Breast epithelium (tissue), 4 donors: ENCODE measurements at regions not wholly inside any gene's neighbourhood (a gene's known extent, or its start where the extent isn't known, plus 50 kb on each side); places are given as distances from the start of the nearest gene placed in this dataset.

Experiments
- DNase-seq, 2 donors: peaks; one replicate each; pipeline ENCODE4 v3.0.0-alpha.2; 2019; ENCODE audit warnings: low spot score in 2 of 2
- H3K27ac ChIP-seq, 2 donors: fragments of 200-600 bp; sonication (generic) in 1 of 2; one replicate each; pipeline ENCODE4 v1.5.1; 2016 to 2019; ENCODE audit warnings: mild to moderate bottlenecking in 1 of 2
- H3K27me3 ChIP-seq, 2 donors: fragments of 200-600 bp; sonication (generic) in 1 of 2; one replicate each; pipeline versions ENCODE4 v1.5.1 to v1.6.0; 2017 to 2019; ENCODE audit warnings: control low read depth in 1 of 2, mild to moderate bottlenecking in 1 of 2
- H3K36me3 ChIP-seq: fragments of 200-600 bp; one replicate; pipeline ENCODE4 v1.5.1; 2019
- H3K4me1 ChIP-seq, 2 donors: fragments of 200-600 bp; sonication (generic); one replicate each; pipeline ENCODE4 v1.5.1; 2016 to 2019; ENCODE audit warnings: control low read depth in 1 of 2
- H3K4me3 ChIP-seq, 3 donors: fragments of 200-600 bp; sonication (generic); 1 replicate in 2 of 3; 2 replicates in 1 of 3; pipeline ENCODE4 v1.5.1; 2016 to 2019; ENCODE audit warnings: mild to moderate bottlenecking in 3 of 3, moderate library complexity in 2 of 3
- H3K9me3 ChIP-seq, 2 donors: fragments of 200-600 bp; sonication (generic) in 1 of 2; one replicate each; pipeline ENCODE4 v1.5.1; 2016 to 2019; ENCODE audit warnings: control low read depth in 1 of 2
- CTCF ChIP-seq, 3 donors: fragments of 450-650 bp; IDR thresholded peaks; one replicate each; pipeline ENCODE4 v1.5.1; 2016 to 2017; ENCODE audit warnings: antibody characterized with exemption in 3 of 3, mild to moderate bottlenecking in 3 of 3, moderate library complexity in 3 of 3
- POLR2A ChIP-seq: fragments of 450-650 bp; IDR thresholded peaks from one replicate; pipeline ENCODE4 v1.6.1; 2016; ENCODE audit warnings: antibody characterized with exemption, mild to moderate bottlenecking, moderate library complexity
- POLR2AphosphoS5 ChIP-seq, 3 donors: sonication (generic); formaldehyde crosslinking; IDR thresholded peaks; one replicate each; pipeline ENCODE4 v1.6.1; 2017; ENCODE audit warnings: antibody characterized with exemption in 3 of 3
- intact Hi-C: fragments of 100-400 bp; cut with DNase I; formaldehyde crosslinking; loops from one replicate; pipeline ENCODE4 v1.15.1; 2023; ENCODE audit warnings: low total_unique reads

DNA sequence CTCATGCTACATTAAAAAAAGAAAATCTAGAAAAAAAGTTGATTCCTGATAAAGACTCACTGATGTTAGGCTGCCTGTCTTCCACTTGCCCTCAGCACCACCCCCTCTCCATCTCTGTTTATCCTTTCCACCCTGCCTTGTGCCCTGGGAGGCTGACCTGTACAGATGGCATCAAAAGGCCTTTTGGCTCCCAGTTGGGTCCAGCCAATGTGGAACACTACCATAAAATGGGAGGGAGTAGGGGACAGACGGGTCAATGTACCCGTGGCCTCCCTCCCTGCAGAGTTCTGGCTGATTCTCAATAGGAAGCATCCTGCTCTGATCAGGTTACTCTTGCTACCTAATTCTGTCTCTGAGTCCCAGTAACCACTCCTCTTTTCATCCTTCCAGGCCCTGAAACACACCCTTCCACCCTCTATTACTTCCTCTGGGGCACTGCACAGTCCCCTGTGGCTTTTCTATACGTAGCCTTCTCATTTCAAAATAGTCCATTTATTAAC, 300.0 kb downstream of the HHIPL2 start:
- H3K4me1 ChIP-seq, result no peaks in the 10 kb centered on the region
- no peak for DNase-seq
- no peak overlapping the region for H3K4me3 ChIP-seq

GRCh38 chr1:222247081-222247480, 300.8 kb downstream of the HHIPL2 start:
- Histone ChIP-seq H3K27me3 (no peaks in the 10 kb centered on the region), H3K4me3 (no peak overlapping the region), H3K9me3 (no peaks in the 10 kb centered on the region), H3K36me3 (no peaks in the 10 kb centered on the region), H3K4me1 (no peaks in the 10 kb centered on the region), H3K27ac (no peak overlapping the region)
- no peak for TF ChIP-seq POLR2AphosphoS5 (IDR thresholded peaks at IDR 0.05)
- TF ChIP-seq CTCF (IDR thresholded peaks at IDR 0.05), result no peak
- TF ChIP-seq POLR2A, result no peak
- no peak for DNase-seq
- intact Hi-C loops, result no loop called here

More for the DNA sequence above, 300.0 kb downstream of the HHIPL2 start:
- H3K27ac ChIP-seq, result no peak overlapping the region
- H3K36me3 ChIP-seq, result no peaks in the 10 kb centered on the region
- TF ChIP-seq CTCF (IDR thresholded peaks at IDR 0.05), result no peak
- no peak for TF ChIP-seq POLR2A
- TF ChIP-seq POLR2AphosphoS5 (IDR thresholded peaks at IDR 0.05), result no peak
- no peaks in the 10 kb centered on the region for H3K9me3 ChIP-seq
- H3K27me3 ChIP-seq, result no peaks in the 10 kb centered on the region
- intact Hi-C loops, result no loop called here

DNA sequence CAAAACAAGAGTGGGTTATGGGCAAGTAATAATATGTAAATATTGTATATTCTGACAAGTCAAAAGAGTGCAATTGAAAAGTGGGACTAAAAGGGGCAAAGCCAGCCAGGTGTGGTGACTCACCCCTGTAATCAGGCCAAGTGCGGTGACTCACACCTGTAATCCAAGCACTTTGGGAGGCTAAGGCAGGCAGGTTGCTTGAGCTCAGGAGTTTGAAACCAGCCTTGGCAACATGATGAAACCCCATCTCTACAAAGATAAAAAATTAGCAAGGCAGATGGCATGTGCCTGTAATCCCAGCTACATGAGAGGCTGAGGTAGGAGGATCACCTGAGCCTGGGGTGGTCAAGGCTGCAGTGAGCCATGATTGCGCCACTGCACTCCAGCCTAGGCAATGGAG, 304.0 kb downstream of the HHIPL2 start:
- H3K4me1 ChIP-seq, result no peaks in the 10 kb centered on the region
- no peaks in the 10 kb centered on the region for H3K36me3 ChIP-seq
- H3K4me3 ChIP-seq, result no peak overlapping the region
- no peak overlapping the region for H3K27ac ChIP-seq
- no peaks in the 10 kb centered on the region for H3K9me3 ChIP-seq
- TF ChIP-seq POLR2AphosphoS5 (IDR thresholded peaks at IDR 0.05), result no peak
- TF ChIP-seq CTCF (IDR thresholded peaks at IDR 0.05), result no peak
- no peak for TF ChIP-seq POLR2A
- H3K27me3 ChIP-seq, result no peaks in the 10 kb centered on the region
- DNase-seq, result no peak
- intact Hi-C loops, result no loop called here

- no peaks in the 10 kb centered on the region for H3K36me3 ChIP-seq
Observed at GRCh38 chr1:222242492-222242891, 305.4 kb downstream of the HHIPL2 start.

DNA sequence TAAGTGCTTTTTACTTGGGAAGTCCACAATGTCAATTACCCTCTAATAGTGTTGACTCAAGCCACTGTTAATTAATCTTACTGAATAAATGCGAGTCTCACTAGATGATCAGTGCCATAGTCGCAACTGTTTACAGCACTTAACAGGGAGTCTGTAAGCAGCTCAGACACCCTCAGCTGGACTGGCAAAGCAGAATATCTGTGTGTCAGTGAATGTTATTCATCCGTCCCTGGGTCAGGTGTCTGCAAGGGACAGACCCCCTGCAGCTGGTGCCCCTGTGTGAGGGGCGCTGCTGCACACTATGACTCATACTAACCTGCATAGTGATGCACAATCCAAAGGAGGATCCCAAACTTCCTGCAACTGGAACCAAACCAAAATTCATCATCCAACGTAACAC, 306.5 kb downstream of the HHIPL2 start:
- Histone ChIP-seq H3K27ac (no peak overlapping the region), H3K4me3 (no peak overlapping the region), H3K9me3 (no peaks in the 10 kb centered on the region), H3K27me3 (no peaks in the 10 kb centered on the region), H3K36me3 (no peaks in the 10 kb centered on the region), H3K4me1 (no peaks in the 10 kb centered on the region)
- intact Hi-C loops, result no loop called here
- no peak for DNase-seq
- TF ChIP-seq POLR2AphosphoS5 (IDR thresholded peaks at IDR 0.05), result no peak
- no peak for TF ChIP-seq CTCF (IDR thresholded peaks at IDR 0.05)
- TF ChIP-seq POLR2A, result no peak

More at GRCh38 chr1:222242492-222242891, 305.4 kb downstream of the HHIPL2 start:
- no peak for TF ChIP-seq POLR2A
- no peak for TF ChIP-seq CTCF (IDR thresholded peaks at IDR 0.05)
- no peak for TF ChIP-seq POLR2AphosphoS5 (IDR thresholded peaks at IDR 0.05)
- no peak for DNase-seq
- no peak overlapping the region for H3K4me3 ChIP-seq
- intact Hi-C loops, result no loop called here
- no peak overlapping the region for H3K27ac ChIP-seq
- no peaks in the 10 kb centered on the region for H3K27me3 ChIP-seq
- H3K4me1 ChIP-seq, result no peaks in the 10 kb centered on the region
- H3K9me3 ChIP-seq, result no peaks in the 10 kb centered on the region
